Effector memory CD4-positive, alpha-beta T cell (primary cell): ENCODE measurements at regions not wholly inside any gene's neighbourhood (a gene's known extent, or its start where the extent isn't known, plus 50 kb on each side); places are given as distances from the start of the nearest gene placed in this dataset.

Experiments
- DNase-seq, 3 donors: peaks; one replicate each; pipeline ENCODE4 v3.0.0-alpha.2; 2020
- H3K27ac ChIP-seq: 2 replicates; pipeline ENCODE4 v1.7.0; 2013; ENCODE audit warnings: mild to moderate bottlenecking, low read length, moderate library complexity; ENCODE audit not compliant: insufficient read depth, poor library complexity, severe bottlenecking
- H3K27me3 ChIP-seq: replicated peaks from 2 replicates; pipeline ENCODE4 v1.7.0; 2013; ENCODE audit warnings: mild to moderate bottlenecking, low read length; ENCODE audit not compliant: insufficient read depth, control insufficient read depth, poor library complexity, severe bottlenecking
- H3K36me3 ChIP-seq: 2 replicates; pipeline ENCODE4 v1.7.0; 2013; ENCODE audit warnings: mild to moderate bottlenecking, low read length, moderate library complexity; ENCODE audit not compliant: control insufficient read depth, insufficient read depth
- H3K4me1 ChIP-seq: 2 replicates; pipeline ENCODE4 v1.7.0; 2013; ENCODE audit warnings: low read length, mild to moderate bottlenecking; ENCODE audit not compliant: control insufficient read depth, insufficient read depth, poor library complexity, severe bottlenecking
- H3K4me3 ChIP-seq: 2 replicates; pipeline ENCODE4 v1.7.0; 2013; ENCODE audit warnings: low read length, low read depth, mild to moderate bottlenecking; ENCODE audit not compliant: insufficient read depth, poor library complexity, severe bottlenecking
- H3K9me3 ChIP-seq: 2 replicates; pipeline ENCODE4 v1.7.0; 2013; ENCODE audit warnings: mild to moderate bottlenecking, low read length, moderate library complexity; ENCODE audit not compliant: control insufficient read depth

- Histone ChIP-seq H3K4me1 (no peaks in the 10 kb centered on the region), H3K4me3 (no peak overlapping the region), H3K27me3 (no peaks in the 10 kb centered on the region), H3K9me3 (no peaks in the 10 kb centered on the region), H3K27ac (no peak overlapping the region), H3K36me3 (no peaks in the 10 kb centered on the region)
- no peak for DNase-seq
Observed at GRCh38 chr18:32548688-32549087, 78.0 kb upstream of the GAREM1 start.

GRCh38 chr18:32545631-32546030 is 74.9 kb upstream of the GAREM1 start:
- Histone ChIP-seq H3K36me3 (no peaks in the 10 kb centered on the region), H3K27ac (no peak overlapping the region), H3K4me1 (no peaks in the 10 kb centered on the region), H3K27me3 (no peaks in the 10 kb centered on the region), H3K4me3 (no peak overlapping the region), H3K9me3 (no peaks in the 10 kb centered on the region)
- no peak for DNase-seq

GRCh38 chr18:32544088-32544487 is 73.4 kb upstream of the GAREM1 start:
- DNase-seq = no peak
- Histone ChIP-seq H3K4me1 (no peaks in the 10 kb centered on the region), H3K27me3 (no peaks in the 10 kb centered on the region), H3K27ac (no peak overlapping the region), H3K4me3 (no peak overlapping the region), H3K36me3 (no peaks in the 10 kb centered on the region), H3K9me3 (no peaks in the 10 kb centered on the region)

- no peak for DNase-seq
- H3K36me3 ChIP-seq = no peaks in the 10 kb centered on the region
- H3K4me1 ChIP-seq = no peaks in the 10 kb centered on the region
- H3K9me3 ChIP-seq = no peaks in the 10 kb centered on the region
- no peak overlapping the region for H3K4me3 ChIP-seq
- no peak overlapping the region for H3K27ac ChIP-seq
- H3K27me3 ChIP-seq = no peaks in the 10 kb centered on the region
Observed at GRCh38 chr18:32542221-32542798, 71.6 kb upstream of the GAREM1 start.

GRCh38 chr18:32530947-32531651 is 60.4 kb upstream of the GAREM1 start:
- Histone ChIP-seq H3K36me3 (no peaks in the 10 kb centered on the region), H3K27me3 (no peaks in the 10 kb centered on the region), H3K4me1 (peaks cover 3% of the 10 kb centered on the region), H3K4me3 (no peak overlapping the region), H3K27ac (no peak overlapping the region), H3K9me3 (no peaks in the 10 kb centered on the region)
- DNase-seq = no peak

GRCh38 chr18:32529722-32530420 is 59.2 kb upstream of the GAREM1 start:
- DNase-seq = no peak
- no peak overlapping the region for H3K27ac ChIP-seq

GRCh38 chr18:32520771-32521170 is 50.1 kb upstream of the GAREM1 start:
- no peak for DNase-seq
- Histone ChIP-seq H3K4me3 (no peak overlapping the region), H3K27ac (no peak overlapping the region), H3K4me1 (no peaks in the 10 kb centered on the region), H3K9me3 (no peaks in the 10 kb centered on the region), H3K27me3 (no peaks in the 10 kb centered on the region), H3K36me3 (no peaks in the 10 kb centered on the region)

More at GRCh38 chr18:32529722-32530420, 59.2 kb upstream of the GAREM1 start:
- Histone ChIP-seq H3K36me3 (no peaks in the 10 kb centered on the region), H3K27me3 (no peaks in the 10 kb centered on the region), H3K4me1 (peaks cover 3% of the 10 kb centered on the region), H3K4me3 (no peak overlapping the region), H3K9me3 (no peaks in the 10 kb centered on the region)
